Parathyroid adenoma (tissue), 2 donors: ENCODE measurements at regions not wholly inside any gene's neighbourhood (a gene's known extent, or its start where the extent isn't known, plus 50 kb on each side); places are given as distances from the start of the nearest gene placed in this dataset.

ENCODE experiments used
- H2AFZ ChIP-seq: fragments of 300-600 bp; sonication (generic); one replicate; pipeline ENCODE4 v1.7.0; 2017; ENCODE audit warnings: antibody characterized with exemption, mild to moderate bottlenecking
- H3K27ac ChIP-seq: fragments of 300-600 bp; sonication (generic); one replicate; pipeline ENCODE4 v1.7.0; 2017
- H3K27me3 ChIP-seq: fragments of 300-600 bp; sonication (generic); one replicate; pipeline ENCODE4 v1.7.0; 2017; ENCODE audit warnings: low read length; ENCODE audit not compliant: control insufficient read depth, insufficient read depth
- H3K36me3 ChIP-seq: fragments of 300-600 bp; sonication (generic); one replicate; pipeline ENCODE4 v1.7.0; 2017; ENCODE audit warnings: low read length; ENCODE audit not compliant: control insufficient read depth, insufficient read depth
- H3K4me1 ChIP-seq: fragments of 300-600 bp; sonication (generic); one replicate; pipeline ENCODE4 v1.7.0; 2017; ENCODE audit warnings: control low read depth
- H3K4me2 ChIP-seq: fragments of 300-600 bp; sonication (generic); one replicate; pipeline ENCODE4 v1.7.0; 2017; ENCODE audit warnings: low read length
- H3K4me3 ChIP-seq: fragments of 300-600 bp; sonication (generic); one replicate; pipeline ENCODE4 v1.7.0; 2017; ENCODE audit warnings: low read depth, low read length
- H3K79me2 ChIP-seq: fragments of 300-600 bp; sonication (generic); one replicate; pipeline ENCODE4 v1.7.0; 2017; ENCODE audit warnings: control low read depth
- H3K9ac ChIP-seq: fragments of 300-600 bp; sonication (generic); one replicate; pipeline ENCODE4 v1.7.0; 2017; ENCODE audit warnings: mild to moderate bottlenecking
- H3K9me3 ChIP-seq: fragments of 300-600 bp; sonication (generic); one replicate; pipeline ENCODE4 v1.7.0; 2017; ENCODE audit warnings: low read length; ENCODE audit not compliant: control insufficient read depth
- TF ChIP-seq, protein P1 (sequence below): fragments of 300-600 bp; sonication (generic); IDR thresholded peaks from one replicate; pipeline ENCODE4 v1.7.0; 2017; ENCODE audit warnings: antibody characterized with exemption, mild to moderate bottlenecking
- donor health status: primary hyperparathyroidism.

DNA sequence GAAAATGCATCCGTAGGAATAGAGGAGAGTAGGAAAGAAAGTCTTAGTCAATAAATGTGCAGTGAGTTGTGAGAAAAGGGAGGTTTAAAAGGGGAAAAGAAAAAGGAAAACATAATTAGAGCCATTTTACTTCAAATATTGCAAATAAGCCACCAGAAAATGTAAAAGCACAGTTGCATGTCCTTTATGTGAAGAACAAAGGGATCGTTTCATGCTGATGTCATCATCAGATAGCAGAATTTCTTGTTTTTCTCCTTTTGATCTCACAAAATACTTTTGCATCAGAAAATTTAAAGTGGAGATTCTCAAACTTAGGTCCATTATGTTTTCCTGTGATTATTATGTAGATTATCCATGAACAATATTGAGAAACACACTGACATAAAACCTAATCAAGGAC lies 166.7 kb downstream of the HAO1 start:
- Histone ChIP-seq H3K4me1 (no peaks in the 10 kb centered on the region), H3K36me3 (no peaks in the 10 kb centered on the region), H3K9ac (no peak overlapping the region), H3K27me3 (no peaks in the 10 kb centered on the region), H3K4me3 (no peak overlapping the region), H3K9me3 (no peaks in the 10 kb centered on the region), H3K27ac (no peak overlapping the region), H3K79me2 (no peaks in the 10 kb centered on the region), H2AFZ (no peak overlapping the region), H3K4me2 (no peak overlapping the region)
- TF ChIP-seq, protein P1, sequence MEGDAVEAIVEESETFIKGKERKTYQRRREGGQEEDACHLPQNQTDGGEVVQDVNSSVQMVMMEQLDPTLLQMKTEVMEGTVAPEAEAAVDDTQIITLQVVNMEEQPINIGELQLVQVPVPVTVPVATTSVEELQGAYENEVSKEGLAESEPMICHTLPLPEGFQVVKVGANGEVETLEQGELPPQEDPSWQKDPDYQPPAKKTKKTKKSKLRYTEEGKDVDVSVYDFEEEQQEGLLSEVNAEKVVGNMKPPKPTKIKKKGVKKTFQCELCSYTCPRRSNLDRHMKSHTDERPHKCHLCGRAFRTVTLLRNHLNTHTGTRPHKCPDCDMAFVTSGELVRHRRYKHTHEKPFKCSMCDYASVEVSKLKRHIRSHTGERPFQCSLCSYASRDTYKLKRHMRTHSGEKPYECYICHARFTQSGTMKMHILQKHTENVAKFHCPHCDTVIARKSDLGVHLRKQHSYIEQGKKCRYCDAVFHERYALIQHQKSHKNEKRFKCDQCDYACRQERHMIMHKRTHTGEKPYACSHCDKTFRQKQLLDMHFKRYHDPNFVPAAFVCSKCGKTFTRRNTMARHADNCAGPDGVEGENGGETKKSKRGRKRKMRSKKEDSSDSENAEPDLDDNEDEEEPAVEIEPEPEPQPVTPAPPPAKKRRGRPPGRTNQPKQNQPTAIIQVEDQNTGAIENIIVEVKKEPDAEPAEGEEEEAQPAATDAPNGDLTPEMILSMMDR: no peak

DNA sequence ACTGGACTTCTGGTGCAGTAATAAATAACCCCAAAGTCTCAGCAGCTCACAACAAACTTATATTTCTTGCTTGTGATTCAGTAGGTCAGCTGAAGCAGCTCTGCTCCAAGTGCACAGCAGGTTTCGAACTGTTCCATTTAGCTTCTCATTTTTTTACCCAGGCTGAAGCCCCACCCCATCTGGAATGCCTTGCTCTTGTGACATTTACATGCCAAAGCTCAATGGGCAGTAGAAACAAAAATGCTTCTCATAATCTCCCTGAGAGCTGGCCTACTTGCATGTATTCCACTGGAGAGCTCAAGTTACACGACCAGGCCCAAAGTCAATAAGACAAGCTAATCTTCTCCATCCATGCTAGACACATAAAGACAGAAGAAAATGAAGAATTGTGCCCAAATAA lies 165.2 kb downstream of the HAO1 start:
- no peaks in the 10 kb centered on the region for H3K9me3 ChIP-seq
- H3K4me2 ChIP-seq: no peak overlapping the region
- no peak overlapping the region for H3K4me3 ChIP-seq
- H3K36me3 ChIP-seq: no peaks in the 10 kb centered on the region
- no peak overlapping the region for H3K27ac ChIP-seq
- no peaks in the 10 kb centered on the region for H3K4me1 ChIP-seq
- no peak overlapping the region for H2AFZ ChIP-seq
- H3K79me2 ChIP-seq: no peaks in the 10 kb centered on the region
- H3K27me3 ChIP-seq: no peaks in the 10 kb centered on the region
- TF ChIP-seq, protein P1: no peak
- no peak overlapping the region for H3K9ac ChIP-seq

DNA sequence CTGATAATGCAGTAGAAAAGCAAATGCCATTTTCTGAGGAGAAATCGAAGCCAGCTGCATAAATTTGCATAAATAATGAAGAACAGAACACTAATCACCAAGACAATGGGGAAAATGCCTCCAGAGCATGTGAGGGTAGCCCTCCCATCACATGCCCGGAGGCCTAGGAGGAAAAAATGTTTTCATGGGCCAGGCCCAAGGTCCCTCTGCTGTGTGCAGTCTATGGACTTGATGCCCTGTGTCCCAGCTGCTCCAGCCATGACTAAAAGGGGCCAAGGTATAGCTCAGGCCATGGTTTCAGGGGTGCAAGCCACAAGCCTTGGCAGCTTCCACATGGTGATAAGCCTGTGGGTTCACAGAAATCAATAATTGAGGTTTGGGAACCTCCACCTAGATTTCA lies 164.1 kb downstream of the HAO1 start:
- H3K79me2 ChIP-seq: no peaks in the 10 kb centered on the region
- no peaks in the 10 kb centered on the region for H3K36me3 ChIP-seq
- H3K9me3 ChIP-seq: no peaks in the 10 kb centered on the region

DNA sequence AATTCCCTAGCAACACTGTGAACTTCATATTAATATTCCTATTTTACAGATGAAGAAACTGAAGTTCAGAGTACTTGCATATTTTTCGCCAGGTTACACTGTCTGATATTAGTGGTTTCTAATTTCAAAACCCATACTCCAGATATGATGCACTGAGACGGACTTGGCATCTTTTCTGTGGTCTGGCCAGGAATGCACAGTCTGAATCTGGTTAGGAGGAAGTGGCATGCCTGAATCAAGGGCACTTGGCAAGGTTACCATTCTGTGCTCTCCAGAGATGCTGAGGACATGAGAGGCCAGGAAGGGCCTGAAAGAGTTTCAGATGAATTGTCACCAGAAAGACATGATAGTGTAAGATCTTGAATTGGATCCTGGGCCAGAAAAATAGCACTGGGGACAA lies 150.1 kb downstream of the HAO1 start:
- TF ChIP-seq, protein P1: no peak
- Histone ChIP-seq H3K9me3 (no peaks in the 10 kb centered on the region), H2AFZ (no peak overlapping the region), H3K4me2 (no peak overlapping the region), H3K4me1 (no peaks in the 10 kb centered on the region), H3K79me2 (no peaks in the 10 kb centered on the region), H3K27me3 (no peaks in the 10 kb centered on the region), H3K27ac (no peak overlapping the region), H3K9ac (no peak overlapping the region), H3K4me3 (no peak overlapping the region), H3K36me3 (no peaks in the 10 kb centered on the region)

More for the DNA sequence above, 164.1 kb downstream of the HAO1 start:
- H3K27me3 ChIP-seq: no peaks in the 10 kb centered on the region
- H3K9ac ChIP-seq: no peak overlapping the region
- no peak overlapping the region for H3K4me3 ChIP-seq
- H3K4me1 ChIP-seq: no peaks in the 10 kb centered on the region
- TF ChIP-seq, protein P1: no peak
- no peak overlapping the region for H3K4me2 ChIP-seq
- no peak overlapping the region for H3K27ac ChIP-seq
- no peak overlapping the region for H2AFZ ChIP-seq

DNA sequence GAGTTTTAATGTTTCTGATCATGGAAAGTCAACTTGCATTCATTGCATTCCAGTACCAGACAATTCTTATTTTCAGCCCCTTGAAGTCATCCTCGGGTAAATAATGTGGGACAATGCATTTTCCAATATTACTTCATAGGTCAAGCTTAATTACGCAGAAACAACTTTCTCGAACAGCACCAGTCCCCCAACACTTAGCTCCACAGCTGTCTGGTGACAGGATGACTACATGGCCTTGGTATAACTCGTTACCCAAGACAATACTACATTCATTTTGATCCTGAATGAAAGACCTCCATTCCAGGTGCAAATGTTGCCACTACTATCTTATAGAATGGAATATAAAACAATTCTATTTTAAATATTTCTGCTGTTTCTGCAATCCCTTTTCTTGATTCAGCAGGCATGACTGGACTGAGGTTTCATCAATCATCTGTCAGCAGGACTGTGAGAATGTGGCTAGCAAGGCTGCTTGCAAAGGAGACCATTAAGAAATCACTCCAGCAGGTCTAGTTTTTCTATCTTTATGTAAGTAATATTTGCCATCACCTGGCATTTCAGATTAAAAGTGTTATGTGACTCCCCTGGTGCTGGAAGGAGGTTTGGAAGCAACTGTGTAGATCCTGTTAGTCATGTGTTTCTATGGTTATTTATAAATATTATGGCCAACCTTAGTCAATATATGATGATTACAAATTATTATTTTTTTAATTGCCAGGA lies 147.9 kb downstream of the HAO1 start:
- no peaks in the 10 kb centered on the region for H3K79me2 ChIP-seq
- no peak overlapping the region for H3K9ac ChIP-seq
- H3K4me2 ChIP-seq: no peak overlapping the region
- no peak overlapping the region for H2AFZ ChIP-seq
- no peaks in the 10 kb centered on the region for H3K27me3 ChIP-seq
- no peak overlapping the region for H3K4me3 ChIP-seq
- TF ChIP-seq, protein P1: no peak
- no peaks in the 10 kb centered on the region for H3K36me3 ChIP-seq
- H3K9me3 ChIP-seq: no peaks in the 10 kb centered on the region
- H3K27ac ChIP-seq: no peak overlapping the region
- no peaks in the 10 kb centered on the region for H3K4me1 ChIP-seq
